DND-41 (cell line): ENCODE measurements at regions not wholly inside any gene's neighbourhood (a gene's known extent, or its start where the extent isn't known, plus 50 kb on each side); places are given as distances from the start of the nearest gene placed in this dataset.

Experiments
- EZH2 ChIP-seq: IDR thresholded peaks from 3 replicates; pipeline ENCODE4 v1.6.1; 2012; ENCODE audit warnings: borderline replicate concordance, low read depth, mild to moderate bottlenecking, moderate library complexity, low read length, inconsistent platforms; ENCODE audit not compliant: severe bottlenecking
- TF ChIP-seq, protein P1 (sequence below): IDR thresholded peaks from 2 replicates; pipeline ENCODE4 v1.5.1; 2012; ENCODE audit warnings: borderline replicate concordance, low read length, moderate library complexity, mild to moderate bottlenecking; ENCODE audit not compliant: poor library complexity, severe bottlenecking; ENCODE audit errors: extremely low read depth

DNA sequence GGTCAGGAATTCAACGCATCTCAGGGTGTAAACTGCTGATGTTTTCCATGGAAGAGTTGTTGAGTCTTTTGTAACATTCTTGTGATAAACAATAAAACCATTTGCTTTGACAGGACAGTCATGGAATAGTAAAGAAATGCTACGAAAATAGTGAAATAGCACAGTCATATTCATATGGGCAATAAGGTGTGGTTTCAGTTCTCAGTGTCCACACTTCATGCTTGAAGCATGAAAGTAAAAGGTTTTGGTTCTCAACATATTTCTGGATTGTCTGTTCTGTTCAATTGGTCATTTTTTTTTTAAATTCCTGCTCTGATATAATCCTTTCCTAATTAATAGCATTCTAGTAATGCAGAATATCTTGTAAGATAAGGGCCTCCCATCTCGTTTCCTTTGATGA, 467.6 kb upstream of the ZNF608 start:
- no peak for TF ChIP-seq EZH2
- TF ChIP-seq, protein P1, sequence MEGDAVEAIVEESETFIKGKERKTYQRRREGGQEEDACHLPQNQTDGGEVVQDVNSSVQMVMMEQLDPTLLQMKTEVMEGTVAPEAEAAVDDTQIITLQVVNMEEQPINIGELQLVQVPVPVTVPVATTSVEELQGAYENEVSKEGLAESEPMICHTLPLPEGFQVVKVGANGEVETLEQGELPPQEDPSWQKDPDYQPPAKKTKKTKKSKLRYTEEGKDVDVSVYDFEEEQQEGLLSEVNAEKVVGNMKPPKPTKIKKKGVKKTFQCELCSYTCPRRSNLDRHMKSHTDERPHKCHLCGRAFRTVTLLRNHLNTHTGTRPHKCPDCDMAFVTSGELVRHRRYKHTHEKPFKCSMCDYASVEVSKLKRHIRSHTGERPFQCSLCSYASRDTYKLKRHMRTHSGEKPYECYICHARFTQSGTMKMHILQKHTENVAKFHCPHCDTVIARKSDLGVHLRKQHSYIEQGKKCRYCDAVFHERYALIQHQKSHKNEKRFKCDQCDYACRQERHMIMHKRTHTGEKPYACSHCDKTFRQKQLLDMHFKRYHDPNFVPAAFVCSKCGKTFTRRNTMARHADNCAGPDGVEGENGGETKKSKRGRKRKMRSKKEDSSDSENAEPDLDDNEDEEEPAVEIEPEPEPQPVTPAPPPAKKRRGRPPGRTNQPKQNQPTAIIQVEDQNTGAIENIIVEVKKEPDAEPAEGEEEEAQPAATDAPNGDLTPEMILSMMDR: no peak
